Liver (tissue), 3 donors: ENCODE measurements at regions not wholly inside any gene's neighbourhood (a gene's known extent, or its start where the extent isn't known, plus 50 kb on each side); places are given as distances from the start of the nearest gene placed in this dataset.

Experiments
- ATF3 ChIP-seq: IDR thresholded peaks from 2 replicates; pipeline ENCODE4 v1.6.1; 2016; ENCODE audit warnings: antibody characterized with exemption
- CTCF ChIP-seq: fragments of 150-350 bp; IDR thresholded peaks from 2 replicates; pipeline ENCODE4 v1.5.1; 2017; ENCODE audit warnings: improper control_type of control experiment, low read depth, low read length; ENCODE audit not compliant: missing input control
- GABPA ChIP-seq, 2 donors: IDR thresholded peaks in 1 of 2; conservative IDR thresholded peaks in 1 of 2; 2 replicates each; pipeline ENCODE4 v1.6.1; 2016; ENCODE audit warnings: antibody characterized with exemption in 2 of 2, mild to moderate bottlenecking in 1 of 2, moderate library complexity in 1 of 2
- HNF4G ChIP-seq: IDR thresholded peaks from 2 replicates; pipeline ENCODE4 v1.6.1; 2016; ENCODE audit warnings: antibody characterized with exemption
- JUND ChIP-seq, 2 donors: IDR thresholded peaks; 2 replicates each; pipeline ENCODE4 v1.6.1; 2016; ENCODE audit warnings: antibody characterized with exemption in 2 of 2
- MAX ChIP-seq: IDR thresholded peaks from 2 replicates; pipeline ENCODE4 v1.6.1; 2016; ENCODE audit warnings: antibody characterized with exemption
- REST ChIP-seq: IDR thresholded peaks from 2 replicates; pipeline ENCODE4 v1.6.1; 2016; ENCODE audit warnings: antibody characterized with exemption, mild to moderate bottlenecking
- RXRA ChIP-seq, 2 donors: IDR thresholded peaks; 2 replicates each; pipeline ENCODE4 v1.6.1; 2017 to 2018; ENCODE audit warnings: antibody characterized with exemption in 2 of 2, mild to moderate bottlenecking in 1 of 2
- SP1 ChIP-seq: IDR thresholded peaks from 2 replicates; pipeline ENCODE4 v1.6.1; 2018; ENCODE audit warnings: antibody characterized with exemption, mild to moderate bottlenecking
- TAF1 ChIP-seq: conservative IDR thresholded peaks from 2 replicates; pipeline ENCODE4 v1.6.1; 2016; ENCODE audit warnings: antibody characterized with exemption, mild to moderate bottlenecking
- YY1 ChIP-seq: IDR thresholded peaks from 2 replicates; pipeline ENCODE4 v1.6.1; 2016; ENCODE audit warnings: antibody characterized with exemption, mild to moderate bottlenecking
- ZBTB33 ChIP-seq: IDR thresholded peaks from 2 replicates; pipeline ENCODE4 v1.6.1; 2016; ENCODE audit warnings: antibody characterized with exemption
- donor health status: healthy.
- donor health status: healthy.

GRCh38 chr18:42179542-42180121 is 224.6 kb downstream of the PIK3C3 start:
- no peak for TF ChIP-seq CTCF
- TF ChIP-seq HNF4G, result no peak
- no peak for TF ChIP-seq MAX
- no peak for TF ChIP-seq SP1
- TF ChIP-seq JUND (IDR thresholded peaks at IDR 0.05), result no peak
- TF ChIP-seq REST, result no peak
- no peak for TF ChIP-seq TAF1
- no peak for TF ChIP-seq ATF3
- no peak for TF ChIP-seq GABPA (IDR thresholded peaks at IDR 0.05 in 1 of 2, conservative IDR thresholded peaks at IDR 0.05 in 1 of 2)
- TF ChIP-seq ZBTB33, result no peak
- no peak for TF ChIP-seq YY1
- no peak for TF ChIP-seq RXRA (IDR thresholded peaks at IDR 0.05)
